HAP-1 (cell line): ENCODE measurements at regions not wholly inside any gene's neighbourhood (a gene's known extent, or its start where the extent isn't known, plus 50 kb on each side); places are given as distances from the start of the nearest gene placed in this dataset.

Source experiments
- DNase-seq, 2 experiments: peaks; one replicate each; pipeline ENCODE4 v3.0.0-alpha.2; 2016 to 2020; ENCODE audit warnings: low spot score in 2 of 2
- H3K27me3 ChIP-seq: fragments of 250-450 bp; sonication (Bioruptor Pico); 2 replicates; pipeline ENCODE4 v1.5.1; 2020; ENCODE audit warnings: low read depth, mild to moderate bottlenecking, moderate library complexity
- H3K36me3 ChIP-seq: fragments of 250-450 bp; sonication (Bioruptor Pico); replicated peaks from 2 replicates; pipeline ENCODE4 v1.5.1; 2020; ENCODE audit warnings: mild to moderate bottlenecking
- H3K4me1 ChIP-seq: fragments of 250-450 bp; sonication (Bioruptor Pico); 2 replicates; pipeline ENCODE4 v1.5.1; 2020; ENCODE audit warnings: mild to moderate bottlenecking
- H3K4me3 ChIP-seq: fragments of 250-450 bp; sonication (Bioruptor Pico); 2 replicates; pipeline ENCODE4 v1.5.1; 2020; ENCODE audit warnings: mild to moderate bottlenecking, moderate library complexity
- H3K9me3 ChIP-seq: fragments of 250-450 bp; sonication (Bioruptor Pico); 2 replicates; pipeline ENCODE4 v1.5.1; 2020; ENCODE audit warnings: mild to moderate bottlenecking, moderate library complexity
- in situ Hi-C: fragments of 300-500 bp; cut with MboI; formaldehyde crosslinking; loops from 3 replicates; pipeline ENCODE4 v1.14.3; 2020; ENCODE audit warnings: low sequenced_read_pairs, inconsistent platforms, mixed read lengths

GRCh38 chr3:177673112-177673914 lies 476.0 kb upstream of the TBL1XR1 start:
- no peaks in the 10 kb centered on the region for H3K27me3 ChIP-seq
- H3K4me1 ChIP-seq: no peaks in the 10 kb centered on the region
- no peak for DNase-seq
- H3K36me3 ChIP-seq: no peaks in the 10 kb centered on the region
- in situ Hi-C loops: no loop called here
- H3K9me3 ChIP-seq: no peaks in the 10 kb centered on the region
- no peak overlapping the region for H3K4me3 ChIP-seq

GRCh38 chr3:177674186-177674585 lies 476.9 kb upstream of the TBL1XR1 start:
- H3K9me3 ChIP-seq: no peaks in the 10 kb centered on the region
- no peaks in the 10 kb centered on the region for H3K27me3 ChIP-seq
- no peak for DNase-seq
- H3K4me1 ChIP-seq: no peaks in the 10 kb centered on the region; the same call in 1 of the 2 replicates
- in situ Hi-C loops: no loop called here
- no peaks in the 10 kb centered on the region for H3K36me3 ChIP-seq
- no peak overlapping the region for H3K4me3 ChIP-seq

GRCh38 chr3:177676148-177676547 lies 478.9 kb upstream of the TBL1XR1 start:
- DNase-seq: no peak
- no peaks in the 10 kb centered on the region for H3K27me3 ChIP-seq
- H3K4me3 ChIP-seq: no peak overlapping the region
- H3K36me3 ChIP-seq: no peaks in the 10 kb centered on the region
- no peaks in the 10 kb centered on the region; the same call in 1 of the 2 replicates for H3K4me1 ChIP-seq
- no peaks in the 10 kb centered on the region for H3K9me3 ChIP-seq
- in situ Hi-C loops: no loop called here

- Histone ChIP-seq H3K36me3 (no peaks in the 10 kb centered on the region), H3K4me3 (no peak overlapping the region), H3K9me3 (no peaks in the 10 kb centered on the region), H3K4me1 (no peaks in the 10 kb centered on the region; the same call in 1 of the 2 replicates), H3K27me3 (no peaks in the 10 kb centered on the region)
- DNase-seq: no peak
- in situ Hi-C loops: no loop called here
These were observed 479.8 kb upstream of the TBL1XR1 start for GRCh38 chr3:177676947-177677587.

GRCh38 chr3:177679568-177680471 lies 482.5 kb upstream of the TBL1XR1 start:
- in situ Hi-C loops: no loop called here
- H3K9me3 ChIP-seq: no peaks in the 10 kb centered on the region
- H3K4me3 ChIP-seq: no peak overlapping the region
- no peaks in the 10 kb centered on the region; the same call in 1 of the 2 replicates for H3K4me1 ChIP-seq
- DNase-seq: no peak
- H3K36me3 ChIP-seq: no peaks in the 10 kb centered on the region
- H3K27me3 ChIP-seq: no peaks in the 10 kb centered on the region

GRCh38 chr3:177680472-177680821 lies 483.2 kb upstream of the TBL1XR1 start:
- DNase-seq: no peak
- in situ Hi-C loops: no loop called here
- no peaks in the 10 kb centered on the region; the same call in 1 of the 2 replicates for H3K4me1 ChIP-seq
- H3K4me3 ChIP-seq: no peak overlapping the region
- H3K36me3 ChIP-seq: no peaks in the 10 kb centered on the region
- H3K9me3 ChIP-seq: no peaks in the 10 kb centered on the region
- no peaks in the 10 kb centered on the region for H3K27me3 ChIP-seq

- no peaks in the 10 kb centered on the region for H3K9me3 ChIP-seq
- no peak overlapping the region for H3K4me3 ChIP-seq
- H3K4me1 ChIP-seq: no peaks in the 10 kb centered on the region; the same call in 1 of the 2 replicates
- in situ Hi-C loops: no loop called here
- no peaks in the 10 kb centered on the region for H3K36me3 ChIP-seq
- DNase-seq: no peak
- H3K27me3 ChIP-seq: no peaks in the 10 kb centered on the region
These were observed 483.9 kb upstream of the TBL1XR1 start for GRCh38 chr3:177681156-177681555.

GRCh38 chr3:177681852-177682251 lies 484.6 kb upstream of the TBL1XR1 start:
- H3K9me3 ChIP-seq: no peaks in the 10 kb centered on the region
- no peaks in the 10 kb centered on the region; the same call in 1 of the 2 replicates for H3K4me1 ChIP-seq
- no peaks in the 10 kb centered on the region for H3K36me3 ChIP-seq
- no peaks in the 10 kb centered on the region for H3K27me3 ChIP-seq
- H3K4me3 ChIP-seq: no peak overlapping the region
- in situ Hi-C loops: no loop called here
- no peak for DNase-seq

GRCh38 chr3:177683586-177683985 lies 486.3 kb upstream of the TBL1XR1 start:
- no peak for DNase-seq
- no peaks in the 10 kb centered on the region; the same call in 1 of the 2 replicates for H3K4me1 ChIP-seq
- in situ Hi-C loops: no loop called here
- no peaks in the 10 kb centered on the region for H3K9me3 ChIP-seq
- H3K36me3 ChIP-seq: no peaks in the 10 kb centered on the region
- H3K4me3 ChIP-seq: no peak overlapping the region
- no peaks in the 10 kb centered on the region for H3K27me3 ChIP-seq

GRCh38 chr3:177686671-177687070 lies 489.4 kb upstream of the TBL1XR1 start:
- no peaks in the 10 kb centered on the region for H3K36me3 ChIP-seq
- no peak for DNase-seq
- H3K27me3 ChIP-seq: no peaks in the 10 kb centered on the region
- no peaks in the 10 kb centered on the region for H3K4me1 ChIP-seq
- H3K4me3 ChIP-seq: no peak overlapping the region
- no peaks in the 10 kb centered on the region for H3K9me3 ChIP-seq
- in situ Hi-C loops: no loop called here

GRCh38 chr3:177687291-177687690 lies 490.0 kb upstream of the TBL1XR1 start:
- Histone ChIP-seq H3K4me1 (no peaks in the 10 kb centered on the region), H3K27me3 (no peaks in the 10 kb centered on the region), H3K36me3 (no peaks in the 10 kb centered on the region), H3K9me3 (no peaks in the 10 kb centered on the region), H3K4me3 (no peak overlapping the region)
- in situ Hi-C loops: no loop called here
- no peak for DNase-seq

GRCh38 chr3:177688152-177688551 lies 490.9 kb upstream of the TBL1XR1 start:
- Histone ChIP-seq H3K4me1 (no peaks in the 10 kb centered on the region), H3K4me3 (no peak overlapping the region), H3K9me3 (no peaks in the 10 kb centered on the region), H3K36me3 (no peaks in the 10 kb centered on the region), H3K27me3 (no peaks in the 10 kb centered on the region)
- no peak for DNase-seq
- in situ Hi-C loops: no loop called here

GRCh38 chr3:177689077-177689476 lies 491.8 kb upstream of the TBL1XR1 start:
- in situ Hi-C loops: no loop called here
- H3K9me3 ChIP-seq: no peaks in the 10 kb centered on the region

GRCh38 chr3:177689869-177690268 lies 492.6 kb upstream of the TBL1XR1 start:
- Histone ChIP-seq H3K4me1 (no peaks in the 10 kb centered on the region), H3K27me3 (no peaks in the 10 kb centered on the region), H3K4me3 (no peak overlapping the region), H3K9me3 (no peaks in the 10 kb centered on the region), H3K36me3 (no peaks in the 10 kb centered on the region)
- no peak for DNase-seq
- in situ Hi-C loops: no loop called here

More at GRCh38 chr3:177689077-177689476, 491.8 kb upstream of the TBL1XR1 start:
- Histone ChIP-seq H3K4me1 (no peaks in the 10 kb centered on the region), H3K4me3 (no peak overlapping the region), H3K36me3 (no peaks in the 10 kb centered on the region), H3K27me3 (no peaks in the 10 kb centered on the region)
- DNase-seq: no peak
